A673 (cell line): ENCODE measurements at regions not wholly inside any gene's neighbourhood (a gene's known extent, or its start where the extent isn't known, plus 50 kb on each side); places are given as distances from the start of the nearest gene placed in this dataset.

Experiments
- BruUV-seq: library from RNA; stranded (reverse); fragments of 400-500 nt; replicated peaks from 2 replicates; lab custom pipeline; 2021; lab: Mats Ljungman, UMichigan
- CTCF ChIA-PET: fragments of 300-600 bp; sonication (Branson Sonifier 250); formaldehyde crosslinking; loops from one replicate; lab custom pipeline; 2022; ENCODE audit warnings: antibody characterized with exemption; lab: Charles Lee
- POLR2A ChIA-PET: fragments of 300-600 bp; sonication (Branson Sonifier 250); formaldehyde crosslinking; loops from one replicate; lab custom pipeline; 2022; ENCODE audit warnings: antibody characterized with exemption; ENCODE audit not compliant: low non-redundant PET; lab: Charles Lee
- DNase-seq: peaks from one replicate; pipeline ENCODE4 v3.0.0-alpha.2; 2015; ENCODE audit warnings: low spot score
- H3K27ac ChIP-seq: fragments of 200-600 bp; sonication (generic); 2 replicates; pipeline ENCODE4 v1.5.1; 2016; ENCODE audit warnings: mixed run types, low read depth, mild to moderate bottlenecking, mixed read lengths, antibody characterized with exemption, low read length; ENCODE audit not compliant: poor library complexity, severe bottlenecking
- H3K27me3 ChIP-seq: fragments of 200-600 bp; sonication (generic); replicated peaks from 2 replicates; pipeline ENCODE4 v1.6.1; 2017; ENCODE audit warnings: mixed run types, low read depth, mild to moderate bottlenecking, mixed read lengths, antibody characterized with exemption, low read length; ENCODE audit not compliant: insufficient read depth, poor library complexity
- H3K36me3 ChIP-seq: fragments of 200-600 bp; sonication (generic); 2 replicates; pipeline ENCODE4 v1.6.1; 2016; ENCODE audit warnings: mixed run types, mild to moderate bottlenecking, mixed read lengths, antibody characterized with exemption, low read length; ENCODE audit not compliant: insufficient read depth, poor library complexity, severe bottlenecking
- H3K4me1 ChIP-seq: fragments of 200-600 bp; sonication (generic); 2 replicates; pipeline ENCODE4 v1.6.1; 2017; ENCODE audit warnings: mixed run types, mild to moderate bottlenecking, mixed read lengths, antibody characterized with exemption, low read length; ENCODE audit not compliant: insufficient read depth, poor library complexity, severe bottlenecking
- H3K4me3 ChIP-seq: fragments of 200-600 bp; sonication (generic); 2 replicates; pipeline ENCODE4 v1.5.1; 2016; ENCODE audit warnings: low read depth, mixed run types, mild to moderate bottlenecking, mixed read lengths, low read length; ENCODE audit not compliant: poor library complexity, severe bottlenecking
- H3K9me3 ChIP-seq: fragments of 200-600 bp; sonication (generic); 2 replicates; pipeline ENCODE4 v1.6.1; 2016; ENCODE audit warnings: mixed run types, low read depth, mild to moderate bottlenecking, mixed read lengths, antibody characterized with exemption, low read length; ENCODE audit not compliant: poor library complexity, severe bottlenecking
- EZH2 ChIP-seq: fragments of 200-600 bp; sonication (generic); IDR thresholded peaks from 2 replicates; pipeline ENCODE4 v1.6.1; 2017; ENCODE audit warnings: borderline replicate concordance, low read depth, mild to moderate bottlenecking, mixed read lengths, antibody characterized with exemption, low read length; ENCODE audit not compliant: poor library complexity, severe bottlenecking
- intact Hi-C: fragments of 100-400 bp; cut with micrococcal nuclease; formaldehyde crosslinking; loops from one replicate; pipeline ENCODE4 v1.10.0; 2022; ENCODE audit not compliant: unreplicated experiment
- TF ChIP-seq, protein P1 (sequence below): fragments of 300-800, 200-600 bp; sonication (generic); conservative IDR thresholded peaks from 2 replicates; pipeline ENCODE4 v1.5.1; 2017; ENCODE audit warnings: low read depth, mild to moderate bottlenecking, antibody characterized with exemption, low read length, moderate library complexity, mixed read lengths

GRCh38 chr4:138915756-138916155, 99.8 kb upstream of the NOCT start:
- no peak overlapping the region for H3K27ac ChIP-seq
- POLR2A ChIA-PET = interaction anchor here (0.7 kb wide), 1 partner anchor 1149 kb away, joined by 5 read pairs; no protein-coding TSS in a partner anchor
- BruUV-seq = no TSS peak
- no peak for DNase-seq
- no peaks in the 10 kb centered on the region for H3K4me1 ChIP-seq
- intact Hi-C loops = loop anchor here (5.0 kb wide), 3 partner anchors 233 to 878 kb away; no protein-coding TSS in a partner anchor
- H3K27me3 ChIP-seq = no peaks in the 10 kb centered on the region
- H3K4me3 ChIP-seq = no peak overlapping the region
- no peaks in the 10 kb centered on the region for H3K36me3 ChIP-seq
- no peak for TF ChIP-seq EZH2
- TF ChIP-seq, protein P1, sequence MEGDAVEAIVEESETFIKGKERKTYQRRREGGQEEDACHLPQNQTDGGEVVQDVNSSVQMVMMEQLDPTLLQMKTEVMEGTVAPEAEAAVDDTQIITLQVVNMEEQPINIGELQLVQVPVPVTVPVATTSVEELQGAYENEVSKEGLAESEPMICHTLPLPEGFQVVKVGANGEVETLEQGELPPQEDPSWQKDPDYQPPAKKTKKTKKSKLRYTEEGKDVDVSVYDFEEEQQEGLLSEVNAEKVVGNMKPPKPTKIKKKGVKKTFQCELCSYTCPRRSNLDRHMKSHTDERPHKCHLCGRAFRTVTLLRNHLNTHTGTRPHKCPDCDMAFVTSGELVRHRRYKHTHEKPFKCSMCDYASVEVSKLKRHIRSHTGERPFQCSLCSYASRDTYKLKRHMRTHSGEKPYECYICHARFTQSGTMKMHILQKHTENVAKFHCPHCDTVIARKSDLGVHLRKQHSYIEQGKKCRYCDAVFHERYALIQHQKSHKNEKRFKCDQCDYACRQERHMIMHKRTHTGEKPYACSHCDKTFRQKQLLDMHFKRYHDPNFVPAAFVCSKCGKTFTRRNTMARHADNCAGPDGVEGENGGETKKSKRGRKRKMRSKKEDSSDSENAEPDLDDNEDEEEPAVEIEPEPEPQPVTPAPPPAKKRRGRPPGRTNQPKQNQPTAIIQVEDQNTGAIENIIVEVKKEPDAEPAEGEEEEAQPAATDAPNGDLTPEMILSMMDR = no peak
- no peaks in the 10 kb centered on the region for H3K9me3 ChIP-seq
- CTCF ChIA-PET = no interaction called here

DNA sequence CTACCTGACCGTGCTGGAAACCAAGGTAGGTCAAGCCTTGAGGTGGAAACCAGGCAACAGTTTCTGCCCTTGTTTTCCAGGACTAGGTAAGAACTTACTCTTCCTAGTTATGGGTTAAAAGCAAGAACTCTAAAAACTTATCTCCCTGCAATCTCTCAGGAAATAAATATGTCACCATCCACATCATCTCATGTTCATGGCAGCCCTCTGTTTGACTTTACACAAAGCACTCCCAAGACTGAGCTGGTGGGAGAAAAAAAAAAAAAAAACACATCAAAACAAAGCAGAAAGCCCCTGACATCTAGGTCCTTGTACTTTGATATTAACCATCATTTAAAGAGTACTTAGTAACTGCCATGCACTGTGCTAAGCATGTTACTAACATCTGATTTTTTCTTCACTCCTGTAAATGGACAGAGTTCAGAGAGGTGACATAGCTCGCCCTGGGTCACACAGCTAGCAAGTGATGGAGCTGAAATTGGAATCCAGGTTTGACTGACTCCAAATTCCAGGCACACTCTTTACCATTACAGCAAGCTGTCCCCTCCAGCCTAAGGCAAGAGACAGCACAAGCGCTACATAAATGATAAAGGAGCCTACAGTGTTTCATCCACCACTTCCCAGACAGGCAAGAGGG, 102.8 kb upstream of the NOCT start:
- CTCF ChIA-PET = no interaction called here
- BruUV-seq = no TSS peak

GRCh38 chr4:138911909-138912703, 103.5 kb upstream of the NOCT start:
- intact Hi-C loops = no loop called here
- ChIA-PET POLR2A (no interaction called here), CTCF (no interaction called here)
- no peaks in the 10 kb centered on the region for H3K36me3 ChIP-seq
- no peaks in the 10 kb centered on the region for H3K9me3 ChIP-seq
- no peak for DNase-seq
- no peaks in the 10 kb centered on the region for H3K27me3 ChIP-seq
- no peaks in the 10 kb centered on the region for H3K4me1 ChIP-seq
- TF ChIP-seq EZH2 = no peak
- TF ChIP-seq, protein P1 = no peak
- H3K27ac ChIP-seq = no peak overlapping the region
- no TSS peak for BruUV-seq
- H3K4me3 ChIP-seq = no peak overlapping the region

More for the DNA sequence above, 102.8 kb upstream of the NOCT start:
- POLR2A ChIA-PET = no interaction called here
- Histone ChIP-seq H3K4me1 (no peaks in the 10 kb centered on the region), H3K27me3 (no peaks in the 10 kb centered on the region), H3K27ac (no peak overlapping the region), H3K36me3 (no peaks in the 10 kb centered on the region), H3K9me3 (no peaks in the 10 kb centered on the region), H3K4me3 (no peak overlapping the region)
- no peak for TF ChIP-seq EZH2
- TF ChIP-seq, protein P1 = no peak
- DNase-seq = no peak
- intact Hi-C loops = no loop called here
